SU-DHL-6 (cell line): ENCODE measurements at regions not wholly inside any gene's neighbourhood (a gene's known extent, or its start where the extent isn't known, plus 50 kb on each side); places are given as distances from the start of the nearest gene placed in this dataset.
A peak's percentile ranks its signal among the peaks of the same experiment; 100 is the strongest.

ENCODE experiments used
- H2AFZ ChIP-seq: fragments of 200-600 bp; sonication (generic); 2 replicates; pipeline ENCODE4 v1.6.1; 2014; ENCODE audit warnings: low read depth, mild to moderate bottlenecking, moderate library complexity, mixed read lengths, antibody characterized with exemption, low read length; ENCODE audit not compliant: severe bottlenecking
- H3F3A ChIP-seq: fragments of 200-600 bp; shearing (Covaris generic); 2 replicates; pipeline ENCODE4 v1.6.0; 2016; ENCODE audit warnings: antibody characterized with exemption, mild to moderate bottlenecking; ENCODE audit not compliant: insufficient read depth
- H3K27ac ChIP-seq: fragments of 200-600 bp; sonication (generic); 2 replicates; pipeline ENCODE4 v1.5.1; 2016; ENCODE audit warnings: low read depth, mild to moderate bottlenecking, low read length, moderate library complexity, mixed read lengths
- H3K27me3 ChIP-seq: fragments of 200-600 bp; sonication (generic), shearing (Covaris generic); 2 replicates; pipeline ENCODE4 v1.6.0; 2014; ENCODE audit warnings: mild to moderate bottlenecking, low read length
- H3K36me3 ChIP-seq: fragments of 200-600 bp; sonication (generic); 2 replicates; pipeline ENCODE4 v1.6.1; 2014; ENCODE audit warnings: mild to moderate bottlenecking, low read length, mixed read lengths
- H3K4me2 ChIP-seq: fragments of 300-600, 200-600 bp; shearing (Covaris generic), sonication (generic); 2 replicates; pipeline ENCODE4 v1.6.0; 2014; ENCODE audit warnings: low read length, low read depth, mild to moderate bottlenecking; ENCODE audit not compliant: poor library complexity, severe bottlenecking
- H3K4me3 ChIP-seq: fragments of 200-600 bp; sonication (generic); 2 replicates; pipeline ENCODE4 v1.5.1; 2014; ENCODE audit warnings: antibody characterized with exemption, low read length, mild to moderate bottlenecking, mixed read lengths; ENCODE audit not compliant: insufficient read depth, poor library complexity, severe bottlenecking
- H3K79me2 ChIP-seq: fragments of 200-600 bp; sonication (generic); 2 replicates; pipeline ENCODE4 v1.6.1; 2014; ENCODE audit warnings: mild to moderate bottlenecking, low read length, moderate library complexity; ENCODE audit not compliant: insufficient read depth
- H3K9ac ChIP-seq: fragments of 200-600 bp; sonication (generic); 2 replicates; pipeline ENCODE4 v1.7.0; 2014; ENCODE audit warnings: mild to moderate bottlenecking, low read length
- H3K9me2 ChIP-seq: fragments of 200-600 bp; sonication (generic); replicated peaks from 2 replicates; pipeline ENCODE4 v1.6.1; 2014; ENCODE audit warnings: low read length; ENCODE audit not compliant: insufficient read depth
- H3K9me3 ChIP-seq: fragments of 200-600 bp; sonication (generic); 2 replicates; pipeline ENCODE4 v1.6.1; 2014; ENCODE audit warnings: low read length, mixed read lengths; ENCODE audit not compliant: insufficient read depth
- H4K20me1 ChIP-seq: fragments of 200-600 bp; sonication (generic); 2 replicates; pipeline ENCODE4 v1.6.1; 2014; ENCODE audit warnings: low read depth, mild to moderate bottlenecking, antibody characterized with exemption, low read length, moderate library complexity, mixed read lengths
- EZH2phosphoT487 ChIP-seq: fragments of 200-600 bp; sonication (generic), shearing (Covaris generic); conservative IDR thresholded peaks from 2 replicates; pipeline ENCODE4 v1.6.1; 2018; ENCODE audit warnings: mild to moderate bottlenecking, antibody characterized with exemption, low read length, moderate library complexity, mixed read lengths
- TF ChIP-seq, protein P1 (sequence below): fragments of 200-600 bp; sonication (generic); IDR thresholded peaks from one replicate; pipeline ENCODE4 v1.5.1; 2017; ENCODE audit warnings: antibody characterized with exemption, mild to moderate bottlenecking, low read length, moderate library complexity; ENCODE audit not compliant: insufficient read depth, poor library complexity, severe bottlenecking

DNA sequence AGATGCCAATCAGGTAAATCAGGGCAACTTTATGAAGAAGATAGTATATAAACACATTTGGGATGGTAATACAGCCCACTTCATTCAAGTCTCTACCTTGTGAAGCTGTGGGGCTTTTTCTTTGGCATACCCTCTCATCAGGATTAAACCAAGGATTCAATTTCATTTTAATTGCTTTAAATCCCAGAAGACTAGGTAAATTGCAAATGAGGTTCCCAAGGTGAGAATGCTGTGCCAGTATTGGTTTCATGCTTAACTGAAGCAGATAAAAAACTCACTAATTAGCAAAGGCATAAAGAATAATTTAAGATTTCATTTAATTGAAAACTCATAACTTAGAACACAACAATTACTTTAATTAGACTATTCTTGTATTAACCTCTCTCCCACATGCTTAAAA lies 1218.1 kb downstream of the FAM181B start:
- Histone ChIP-seq H3K9me3 (no peaks in the 10 kb centered on the region), H3K4me2 (no peak overlapping the region), H3K9ac (no peak overlapping the region), H3K9me2 (no peaks in the 10 kb centered on the region), H3K79me2 (no peaks in the 10 kb centered on the region), H4K20me1 (no peaks in the 10 kb centered on the region), H3K27me3 (no peaks in the 10 kb centered on the region), H3K4me3 (no peak overlapping the region), H3K36me3 (no peaks in the 10 kb centered on the region), H3F3A (no peaks in the 10 kb centered on the region), H3K27ac (no peak overlapping the region), H2AFZ (no peak overlapping the region)
- TF ChIP-seq, protein P1, sequence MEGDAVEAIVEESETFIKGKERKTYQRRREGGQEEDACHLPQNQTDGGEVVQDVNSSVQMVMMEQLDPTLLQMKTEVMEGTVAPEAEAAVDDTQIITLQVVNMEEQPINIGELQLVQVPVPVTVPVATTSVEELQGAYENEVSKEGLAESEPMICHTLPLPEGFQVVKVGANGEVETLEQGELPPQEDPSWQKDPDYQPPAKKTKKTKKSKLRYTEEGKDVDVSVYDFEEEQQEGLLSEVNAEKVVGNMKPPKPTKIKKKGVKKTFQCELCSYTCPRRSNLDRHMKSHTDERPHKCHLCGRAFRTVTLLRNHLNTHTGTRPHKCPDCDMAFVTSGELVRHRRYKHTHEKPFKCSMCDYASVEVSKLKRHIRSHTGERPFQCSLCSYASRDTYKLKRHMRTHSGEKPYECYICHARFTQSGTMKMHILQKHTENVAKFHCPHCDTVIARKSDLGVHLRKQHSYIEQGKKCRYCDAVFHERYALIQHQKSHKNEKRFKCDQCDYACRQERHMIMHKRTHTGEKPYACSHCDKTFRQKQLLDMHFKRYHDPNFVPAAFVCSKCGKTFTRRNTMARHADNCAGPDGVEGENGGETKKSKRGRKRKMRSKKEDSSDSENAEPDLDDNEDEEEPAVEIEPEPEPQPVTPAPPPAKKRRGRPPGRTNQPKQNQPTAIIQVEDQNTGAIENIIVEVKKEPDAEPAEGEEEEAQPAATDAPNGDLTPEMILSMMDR: no peak
- TF ChIP-seq EZH2phosphoT487: no peak

DNA sequence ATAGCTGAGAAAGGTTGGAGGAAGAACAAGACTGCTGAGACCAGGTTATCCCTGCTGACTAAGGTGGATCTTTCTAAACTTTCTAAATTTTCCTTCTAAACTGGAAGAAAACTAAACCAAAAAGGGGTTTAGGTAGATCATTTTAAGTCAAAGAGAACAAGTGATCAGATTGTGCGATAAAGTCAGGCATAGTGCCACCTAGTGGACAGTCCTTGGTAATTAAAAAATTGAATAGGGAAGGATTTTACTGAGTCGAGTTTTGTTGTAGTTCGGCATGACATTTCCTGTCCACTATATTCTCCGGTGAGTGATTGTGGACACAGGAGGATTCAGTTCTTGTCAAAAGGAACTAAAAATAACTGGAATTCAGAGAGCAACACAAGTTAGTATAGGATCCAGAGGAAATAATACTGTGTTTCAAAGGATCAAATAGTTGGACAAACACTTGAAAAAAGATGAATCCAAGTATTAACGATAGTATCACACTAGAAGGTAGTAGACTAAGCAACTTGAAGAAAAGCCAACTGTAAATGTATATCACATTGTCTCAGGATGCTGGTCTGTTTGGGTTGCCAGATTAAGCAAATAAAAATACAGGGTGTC lies 1236.4 kb downstream of the FAM181B start:
- Histone ChIP-seq H3K9me3 (no peaks in the 10 kb centered on the region), H3K9ac (no peak overlapping the region), H3K36me3 (no peaks in the 10 kb centered on the region), H3K9me2 (no peaks in the 10 kb centered on the region), H3K4me3 (no peak overlapping the region), H4K20me1 (no peaks in the 10 kb centered on the region), H3K27ac (no peak overlapping the region), H2AFZ (no peak overlapping the region), H3K79me2 (no peaks in the 10 kb centered on the region), H3K27me3 (no peaks in the 10 kb centered on the region), H3F3A (no peaks in the 10 kb centered on the region), H3K4me2 (no peak overlapping the region)
- no peak for TF ChIP-seq EZH2phosphoT487
- TF ChIP-seq, protein P1: peak; percentile 57

DNA sequence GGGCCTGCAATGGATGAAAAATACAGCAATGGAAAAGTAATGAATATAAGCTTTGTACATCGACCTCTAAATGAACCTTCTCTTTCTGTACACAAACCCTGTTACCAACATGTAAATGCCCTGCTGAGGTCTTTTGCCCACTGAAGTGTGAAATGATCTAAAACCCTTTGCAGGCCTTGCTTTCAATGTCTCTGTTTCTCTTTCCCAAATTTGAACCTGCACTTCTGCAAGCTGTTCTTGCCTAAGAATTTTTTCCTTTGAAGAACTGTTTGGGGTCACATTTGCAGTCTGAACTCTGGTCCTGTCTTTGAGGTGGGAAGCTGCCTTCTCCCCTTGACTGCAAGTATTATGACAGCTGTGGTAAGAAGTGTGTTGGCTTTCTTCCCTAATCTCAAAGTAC lies 1237.1 kb downstream of the FAM181B start:
- Histone ChIP-seq H3K79me2 (no peaks in the 10 kb centered on the region), H3K36me3 (no peaks in the 10 kb centered on the region), H3F3A (no peaks in the 10 kb centered on the region), H3K4me2 (no peak overlapping the region), H2AFZ (no peak overlapping the region), H3K27me3 (no peaks in the 10 kb centered on the region), H3K27ac (no peak overlapping the region), H3K9ac (no peak overlapping the region), H3K9me3 (no peaks in the 10 kb centered on the region), H3K9me2 (no peaks in the 10 kb centered on the region), H4K20me1 (no peaks in the 10 kb centered on the region), H3K4me3 (no peak overlapping the region)
- TF ChIP-seq, protein P1: no peak
- TF ChIP-seq EZH2phosphoT487: no peak
